Endothelial cell of umbilical vein (primary cell): ENCODE measurements at regions not wholly inside any gene's neighbourhood (a gene's known extent, or its start where the extent isn't known, plus 50 kb on each side); places are given as distances from the start of the nearest gene placed in this dataset.

Experiments used
- POLR2A ChIP-seq: IDR thresholded peaks from 2 replicates; pipeline ENCODE4 v1.6.1; 2012; ENCODE audit warnings: low read depth, mild to moderate bottlenecking, control low read depth, low read length
- TF ChIP-seq, protein P1 (sequence below), 2 donors: IDR thresholded peaks; 1 replicate in 1 of 2; 2 replicates in 1 of 2; pipeline ENCODE4 v1.5.1; 2011; ENCODE audit warnings: low read length in 2 of 2, mild to moderate bottlenecking in 2 of 2, moderate library complexity in 2 of 2, control low read depth in 1 of 2, inconsistent platforms in 1 of 2, low read depth in 1 of 2; ENCODE audit not compliant: insufficient read depth in 1 of 2; ENCODE audit errors: extremely low read depth in 1 of 2

DNA sequence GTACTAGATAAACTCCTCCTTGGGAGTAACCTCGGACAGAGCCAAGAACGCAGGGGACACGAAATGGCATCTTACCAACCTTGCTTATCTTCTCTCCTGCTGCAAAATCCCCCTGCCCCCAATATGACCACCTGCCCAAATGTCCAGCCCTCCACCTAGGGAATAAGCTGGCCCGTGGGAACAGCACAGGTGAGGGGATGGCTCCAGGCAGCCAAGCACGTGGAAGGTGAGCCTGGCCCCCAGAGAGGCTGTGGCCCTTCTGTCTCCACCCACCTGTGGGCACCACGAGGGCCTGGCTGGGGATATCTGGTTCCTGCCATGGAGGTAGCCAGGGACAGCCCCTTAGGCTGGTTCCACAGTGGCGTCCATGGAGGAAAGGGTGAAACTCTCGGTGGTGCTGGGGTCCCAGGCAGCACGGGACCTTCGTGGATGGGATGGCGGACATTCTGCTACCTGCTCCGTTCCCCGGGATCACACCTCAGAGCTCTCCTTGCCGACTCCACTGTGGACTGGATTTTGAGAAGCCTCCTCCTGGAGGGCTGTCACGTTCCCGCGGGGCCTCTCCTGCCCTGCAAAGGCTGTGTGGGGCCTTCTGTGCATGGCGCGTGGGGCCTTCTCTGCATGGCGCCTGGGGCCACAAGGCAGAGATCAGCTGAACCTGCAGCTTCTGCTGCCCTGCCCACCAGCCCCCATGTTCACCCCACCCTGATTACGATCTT is 388.5 kb upstream of the TNRC6C start:
- TF ChIP-seq, protein P1, sequence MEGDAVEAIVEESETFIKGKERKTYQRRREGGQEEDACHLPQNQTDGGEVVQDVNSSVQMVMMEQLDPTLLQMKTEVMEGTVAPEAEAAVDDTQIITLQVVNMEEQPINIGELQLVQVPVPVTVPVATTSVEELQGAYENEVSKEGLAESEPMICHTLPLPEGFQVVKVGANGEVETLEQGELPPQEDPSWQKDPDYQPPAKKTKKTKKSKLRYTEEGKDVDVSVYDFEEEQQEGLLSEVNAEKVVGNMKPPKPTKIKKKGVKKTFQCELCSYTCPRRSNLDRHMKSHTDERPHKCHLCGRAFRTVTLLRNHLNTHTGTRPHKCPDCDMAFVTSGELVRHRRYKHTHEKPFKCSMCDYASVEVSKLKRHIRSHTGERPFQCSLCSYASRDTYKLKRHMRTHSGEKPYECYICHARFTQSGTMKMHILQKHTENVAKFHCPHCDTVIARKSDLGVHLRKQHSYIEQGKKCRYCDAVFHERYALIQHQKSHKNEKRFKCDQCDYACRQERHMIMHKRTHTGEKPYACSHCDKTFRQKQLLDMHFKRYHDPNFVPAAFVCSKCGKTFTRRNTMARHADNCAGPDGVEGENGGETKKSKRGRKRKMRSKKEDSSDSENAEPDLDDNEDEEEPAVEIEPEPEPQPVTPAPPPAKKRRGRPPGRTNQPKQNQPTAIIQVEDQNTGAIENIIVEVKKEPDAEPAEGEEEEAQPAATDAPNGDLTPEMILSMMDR (IDR thresholded peaks at IDR 0.05; ENCODE audit: extremely low read depth in 1 of 2, insufficient read depth in 1 of 2, low read depth in 1 of 2, low read length in 2 of 2) = no peak
- TF ChIP-seq POLR2A = no peak
